Stomach smooth muscle (tissue), 2 donors: ENCODE measurements at regions not wholly inside any gene's neighbourhood (a gene's known extent, or its start where the extent isn't known, plus 50 kb on each side); places are given as distances from the start of the nearest gene placed in this dataset.

Source experiments
- H3K27ac ChIP-seq: one replicate; pipeline ENCODE4 v1.7.0; 2013; ENCODE audit warnings: mild to moderate bottlenecking, low read length, inconsistent platforms
- H3K27me3 ChIP-seq, 2 donors: one replicate each; pipeline ENCODE4 v1.7.0; 2013; ENCODE audit warnings: low read length in 2 of 2; ENCODE audit not compliant: insufficient read depth in 2 of 2, control insufficient read depth in 1 of 2
- H3K36me3 ChIP-seq, 2 donors: one replicate each; pipeline ENCODE4 v1.7.0; 2013; ENCODE audit warnings: low read length in 2 of 2; ENCODE audit not compliant: control insufficient read depth in 2 of 2, insufficient read depth in 2 of 2
- H3K4me1 ChIP-seq: one replicate; pipeline ENCODE4 v1.7.0; 2013; ENCODE audit warnings: low read length; ENCODE audit not compliant: control insufficient read depth, insufficient read depth
- H3K4me3 ChIP-seq, 2 donors: one replicate each; pipeline ENCODE4 v1.7.0; 2013; ENCODE audit warnings: low read length in 2 of 2
- H3K9ac ChIP-seq, 2 donors: one replicate each; pipeline ENCODE4 v1.7.0; 2013; ENCODE audit warnings: low read length in 2 of 2, mild to moderate bottlenecking in 1 of 2
- H3K9me3 ChIP-seq, 2 donors: one replicate each; pipeline ENCODE4 v1.7.0; 2013; ENCODE audit warnings: low read length in 2 of 2; ENCODE audit not compliant: control insufficient read depth in 2 of 2
- donor health status: healthy.
- donor health status: Pancreatic carcinoma.

- H3K36me3 ChIP-seq: no peaks in the 10 kb centered on the region
- H3K4me3 ChIP-seq: peak overlapping the region in 1 of 2 donors; percentile 29
- no peaks in the 10 kb centered on the region for H3K9me3 ChIP-seq
- peaks cover 24% of the 10 kb centered on the region for H3K4me1 ChIP-seq
- peaks cover 0 to 2% of the 10 kb centered on the region in 2 donors for H3K27me3 ChIP-seq
- no peak overlapping the region for H3K9ac ChIP-seq
- H3K27ac ChIP-seq: peak overlapping the region; percentile 6
These were observed 332.1 kb downstream of the C16orf95 start for GRCh38 chr16:86984991-86985647.

- H3K9ac ChIP-seq: no peak overlapping the region
- peaks cover 0 to 2% of the 10 kb centered on the region in 2 donors for H3K27me3 ChIP-seq
- peak overlapping the region; percentile 6 for H3K27ac ChIP-seq
- H3K4me1 ChIP-seq: peaks cover 24% of the 10 kb centered on the region
- no peaks in the 10 kb centered on the region for H3K36me3 ChIP-seq
- H3K4me3 ChIP-seq: no peak overlapping the region
- H3K9me3 ChIP-seq: no peaks in the 10 kb centered on the region
These were observed 331.6 kb downstream of the C16orf95 start for GRCh38 chr16:86985648-86986015.

- peaks cover 0 to 2% of the 10 kb centered on the region in 2 donors for H3K27me3 ChIP-seq
- no peak overlapping the region for H3K4me3 ChIP-seq
- H3K9me3 ChIP-seq: no peaks in the 10 kb centered on the region
- H3K4me1 ChIP-seq: peaks cover 24% of the 10 kb centered on the region
- H3K9ac ChIP-seq: no peak overlapping the region
- H3K36me3 ChIP-seq: no peaks in the 10 kb centered on the region
- no peak overlapping the region for H3K27ac ChIP-seq
These were observed 331.1 kb downstream of the C16orf95 start for GRCh38 chr16:86986136-86986535.

GRCh38 chr16:86986809-86987487, 330.2 kb downstream of the C16orf95 start:
- Histone ChIP-seq H3K27ac (no peak overlapping the region), H3K27me3 (peaks cover 0 to 2% of the 10 kb centered on the region in 2 donors), H3K9me3 (no peaks in the 10 kb centered on the region), H3K9ac (no peak overlapping the region), H3K36me3 (no peaks in the 10 kb centered on the region), H3K4me1 (peaks cover 24% of the 10 kb centered on the region), H3K4me3 (no peak overlapping the region)

- Histone ChIP-seq H3K9me3 (no peaks in the 10 kb centered on the region), H3K27ac (no peak overlapping the region), H3K9ac (no peak overlapping the region), H3K4me1 (peaks cover 24% of the 10 kb centered on the region), H3K27me3 (peaks cover 0 to 7% of the 10 kb centered on the region in 2 donors), H3K36me3 (no peaks in the 10 kb centered on the region), H3K4me3 (no peak overlapping the region)
These were observed 329.2 kb downstream of the C16orf95 start for GRCh38 chr16:86987746-86988670.

- Histone ChIP-seq H3K9ac (no peak overlapping the region), H3K36me3 (no peaks in the 10 kb centered on the region), H3K27me3 (peaks cover 6 to 8% of the 10 kb centered on the region in 2 donors), H3K4me3 (peak overlapping the region in 1 of 2 donors; percentile 22), H3K4me1 (peaks cover 24% of the 10 kb centered on the region), H3K9me3 (no peaks in the 10 kb centered on the region), H3K27ac (no peak overlapping the region)
These were observed 328.1 kb downstream of the C16orf95 start for GRCh38 chr16:86988920-86989696.

GRCh38 chr16:86990451-86990850, 326.7 kb downstream of the C16orf95 start:
- H3K36me3 ChIP-seq: no peaks in the 10 kb centered on the region
- H3K27me3 ChIP-seq: peaks cover 17 to 18% of the 10 kb centered on the region in 2 donors
- no peaks in the 10 kb centered on the region for H3K9me3 ChIP-seq
- no peak overlapping the region for H3K4me3 ChIP-seq
- no peak overlapping the region for H3K9ac ChIP-seq
- no peak overlapping the region for H3K27ac ChIP-seq
- H3K4me1 ChIP-seq: peaks cover 13% of the 10 kb centered on the region

GRCh38 chr16:86991679-86992078, 325.5 kb downstream of the C16orf95 start:
- Histone ChIP-seq H3K4me3 (no peak overlapping the region), H3K36me3 (no peaks in the 10 kb centered on the region), H3K27ac (no peak overlapping the region), H3K9ac (no peak overlapping the region), H3K27me3 (peaks cover 25 to 29% of the 10 kb centered on the region in 2 donors), H3K9me3 (no peaks in the 10 kb centered on the region), H3K4me1 (peaks cover 6% of the 10 kb centered on the region)

GRCh38 chr16:86992587-86992986, 324.6 kb downstream of the C16orf95 start:
- no peaks in the 10 kb centered on the region for H3K9me3 ChIP-seq
- H3K27ac ChIP-seq: no peak overlapping the region
- H3K4me1 ChIP-seq: peaks cover 6% of the 10 kb centered on the region
- H3K4me3 ChIP-seq: no peak overlapping the region
- H3K27me3 ChIP-seq: peaks cover 25 to 31% of the 10 kb centered on the region in 2 donors
- H3K9ac ChIP-seq: no peak overlapping the region
- no peaks in the 10 kb centered on the region for H3K36me3 ChIP-seq
